Neural cell (in vitro differentiated cells): ENCODE measurements at regions not wholly inside any gene's neighbourhood (a gene's known extent, or its start where the extent isn't known, plus 50 kb on each side); places are given as distances from the start of the nearest gene placed in this dataset.

Experiments used
- H2AFZ ChIP-seq: fragments of 200-600, 300-800 bp; sonication (generic), shearing (Covaris generic); 2 replicates; pipeline ENCODE4 v1.6.0; 2014; ENCODE audit warnings: low read depth, mild to moderate bottlenecking, antibody characterized with exemption, low read length, moderate library complexity
- H3F3A ChIP-seq: fragments of 200-600 bp; shearing (Covaris generic); 2 replicates; pipeline ENCODE4 v1.6.1; 2016; ENCODE audit warnings: mild to moderate bottlenecking, moderate library complexity, mixed read lengths, antibody characterized with exemption, low read length; ENCODE audit not compliant: insufficient read depth, poor library complexity, severe bottlenecking
- H3K27ac ChIP-seq: fragments of 200-600, 300-800 bp; sonication (generic), shearing (Covaris generic); 2 replicates; pipeline ENCODE4 v1.5.1; 2014; ENCODE audit warnings: mild to moderate bottlenecking, low read length, moderate library complexity
- H3K27me3 ChIP-seq: fragments of 300-800, 200-600 bp; sonication (generic), shearing (Covaris generic); 2 replicates; pipeline ENCODE4 v1.6.0; 2014; ENCODE audit warnings: mild to moderate bottlenecking, low read depth, low read length, moderate library complexity; ENCODE audit not compliant: insufficient read depth
- H3K36me3 ChIP-seq: fragments of 300-800, 200-600 bp; sonication (generic), shearing (Covaris generic); 2 replicates; pipeline ENCODE4 v1.5.1; 2014; ENCODE audit warnings: mild to moderate bottlenecking, antibody characterized with exemption, low read length, moderate library complexity; ENCODE audit not compliant: insufficient read depth
- H3K4me2 ChIP-seq: fragments of 300-800, 200-600 bp; sonication (generic), shearing (Covaris generic); 2 replicates; pipeline ENCODE4 v1.6.0; 2014; ENCODE audit warnings: mild to moderate bottlenecking, low read length
- H3K4me3 ChIP-seq: fragments of 300-800, 200-600 bp; sonication (generic), shearing (Covaris generic); 2 replicates; pipeline ENCODE4 v1.5.1; 2014; ENCODE audit warnings: mild to moderate bottlenecking, low read length, moderate library complexity
- H3K79me2 ChIP-seq: fragments of 200-600 bp; shearing (Covaris generic); replicated peaks from 2 replicates; pipeline ENCODE4 v1.6.0; 2014; ENCODE audit warnings: mild to moderate bottlenecking, low read length, moderate library complexity; ENCODE audit not compliant: insufficient read depth
- H3K9ac ChIP-seq: fragments of 300-800, 200-600 bp; sonication (generic), shearing (Covaris generic); 2 replicates; pipeline ENCODE4 v1.6.1; 2016; ENCODE audit warnings: mild to moderate bottlenecking, low read length, mixed read lengths
- H3K9me2 ChIP-seq: fragments of 200-600 bp; shearing (Covaris generic); 2 replicates; pipeline ENCODE4 v1.6.1; 2016; ENCODE audit warnings: mild to moderate bottlenecking, low read length, mixed read lengths; ENCODE audit not compliant: insufficient read depth
- H3K9me3 ChIP-seq: fragments of 200-600, 300-800 bp; sonication (generic), shearing (Covaris generic); 2 replicates; pipeline ENCODE4 v1.6.1; 2016; ENCODE audit warnings: mild to moderate bottlenecking, mixed run types, low read length, moderate library complexity, mixed read lengths
- H4K20me1 ChIP-seq: fragments of 200-600 bp; shearing (Covaris generic); 2 replicates; pipeline ENCODE4 v1.6.1; 2016; ENCODE audit warnings: mild to moderate bottlenecking, mixed run types; ENCODE audit not compliant: insufficient read depth
- EP300 ChIP-seq: fragments of 450-650 bp; conservative IDR thresholded peaks from 2 replicates; pipeline ENCODE4 v1.6.1; 2014; ENCODE audit warnings: antibody characterized with exemption, mild to moderate bottlenecking, moderate library complexity; ENCODE audit not compliant: poor library complexity, severe bottlenecking
- EZH2 ChIP-seq: fragments of 200-600, 300-800 bp; shearing (Covaris generic), sonication (generic); IDR thresholded peaks from 2 replicates; pipeline ENCODE4 v1.6.1; 2014; ENCODE audit warnings: antibody characterized with exemption, low read length, borderline replicate concordance, mild to moderate bottlenecking; ENCODE audit not compliant: insufficient read depth, poor library complexity, severe bottlenecking
- MXI1 ChIP-seq: fragments of 450-650 bp; conservative IDR thresholded peaks from 2 replicates; pipeline ENCODE4 v1.6.1; 2014; ENCODE audit warnings: antibody characterized with exemption, mild to moderate bottlenecking; ENCODE audit not compliant: poor library complexity, severe bottlenecking
- POLR2AphosphoS5 ChIP-seq: IDR thresholded peaks from 2 replicates; pipeline ENCODE4 v1.6.1; 2012
- RAD21 ChIP-seq: fragments of 450-650 bp; conservative IDR thresholded peaks from 2 replicates; pipeline ENCODE4 v1.6.1; 2014; ENCODE audit warnings: antibody characterized with exemption, mild to moderate bottlenecking, moderate library complexity
- SMC3 ChIP-seq: fragments of 450-650 bp; conservative IDR thresholded peaks from 2 replicates; pipeline ENCODE4 v1.6.1; 2014; ENCODE audit warnings: antibody characterized with exemption, mild to moderate bottlenecking, moderate library complexity; ENCODE audit not compliant: poor library complexity
- TAF1 ChIP-seq: IDR thresholded peaks from 2 replicates; pipeline ENCODE4 v1.6.1; 2012; ENCODE audit warnings: low read depth
- TF ChIP-seq, protein P1 (sequence below): IDR thresholded peaks from 2 replicates; pipeline ENCODE4 v1.6.1; 2012; ENCODE audit warnings: borderline replicate concordance

- H3K4me3 ChIP-seq = no peak overlapping the region
- no peaks in the 10 kb centered on the region for H3K27me3 ChIP-seq
- H3F3A ChIP-seq = peaks cover 4% of the 10 kb centered on the region
- no peaks in the 10 kb centered on the region for H3K79me2 ChIP-seq
- no peak overlapping the region for H3K9ac ChIP-seq
- H3K4me2 ChIP-seq = no peak overlapping the region
- H2AFZ ChIP-seq = no peak overlapping the region
- H3K36me3 ChIP-seq = no peaks in the 10 kb centered on the region
- H4K20me1 ChIP-seq = no peaks in the 10 kb centered on the region
- H3K27ac ChIP-seq = no peak overlapping the region
- TF ChIP-seq SMC3 (no peak), EZH2 (no peak), EP300 (no peak), POLR2AphosphoS5 (no peak), TAF1 (no peak), RAD21 (no peak), MXI1 (no peak)
- TF ChIP-seq, protein P1, sequence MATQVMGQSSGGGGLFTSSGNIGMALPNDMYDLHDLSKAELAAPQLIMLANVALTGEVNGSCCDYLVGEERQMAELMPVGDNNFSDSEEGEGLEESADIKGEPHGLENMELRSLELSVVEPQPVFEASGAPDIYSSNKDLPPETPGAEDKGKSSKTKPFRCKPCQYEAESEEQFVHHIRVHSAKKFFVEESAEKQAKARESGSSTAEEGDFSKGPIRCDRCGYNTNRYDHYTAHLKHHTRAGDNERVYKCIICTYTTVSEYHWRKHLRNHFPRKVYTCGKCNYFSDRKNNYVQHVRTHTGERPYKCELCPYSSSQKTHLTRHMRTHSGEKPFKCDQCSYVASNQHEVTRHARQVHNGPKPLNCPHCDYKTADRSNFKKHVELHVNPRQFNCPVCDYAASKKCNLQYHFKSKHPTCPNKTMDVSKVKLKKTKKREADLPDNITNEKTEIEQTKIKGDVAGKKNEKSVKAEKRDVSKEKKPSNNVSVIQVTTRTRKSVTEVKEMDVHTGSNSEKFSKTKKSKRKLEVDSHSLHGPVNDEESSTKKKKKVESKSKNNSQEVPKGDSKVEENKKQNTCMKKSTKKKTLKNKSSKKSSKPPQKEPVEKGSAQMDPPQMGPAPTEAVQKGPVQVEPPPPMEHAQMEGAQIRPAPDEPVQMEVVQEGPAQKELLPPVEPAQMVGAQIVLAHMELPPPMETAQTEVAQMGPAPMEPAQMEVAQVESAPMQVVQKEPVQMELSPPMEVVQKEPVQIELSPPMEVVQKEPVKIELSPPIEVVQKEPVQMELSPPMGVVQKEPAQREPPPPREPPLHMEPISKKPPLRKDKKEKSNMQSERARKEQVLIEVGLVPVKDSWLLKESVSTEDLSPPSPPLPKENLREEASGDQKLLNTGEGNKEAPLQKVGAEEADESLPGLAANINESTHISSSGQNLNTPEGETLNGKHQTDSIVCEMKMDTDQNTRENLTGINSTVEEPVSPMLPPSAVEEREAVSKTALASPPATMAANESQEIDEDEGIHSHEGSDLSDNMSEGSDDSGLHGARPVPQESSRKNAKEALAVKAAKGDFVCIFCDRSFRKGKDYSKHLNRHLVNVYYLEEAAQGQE = no peak
- H3K9me2 ChIP-seq = no peaks in the 10 kb centered on the region
- no peaks in the 10 kb centered on the region for H3K9me3 ChIP-seq
Measured at GRCh38 chr17:34412965-34413441, 50.0 kb upstream of the CCL1 start.
